ENCODE measurements at regions not wholly inside any gene's neighbourhood (a gene's known extent, or its start where the extent isn't known, plus 50 kb on each side); places are given as distances from the start of the nearest gene placed in this dataset.

- H3K9me1 ChIP-seq (ENCODE audit: control insufficient read depth, insufficient read depth, low read length): no peaks in the 10 kb centered on the region
- no peak overlapping the region for H3K4me3 ChIP-seq
- intact Hi-C loops (cut with micrococcal nuclease): no loop called here
- WGBS (ENCODE audit: insufficient coverage, low coverage, missing lambda C conversion rate): 1% methylated on average over 7 of the region's 7 CpGs
- H4K20me1 ChIP-seq (replicated peaks; ENCODE audit: control insufficient read depth, insufficient read depth, low read length): no peaks in the 10 kb centered on the region
- no TSS peak for BruUV-seq (replicated peaks)
- no peaks in the 10 kb centered on the region for H3K36me3 ChIP-seq (ENCODE audit: control insufficient read depth, insufficient read depth, low read length)
- H3K9me3 ChIP-seq (replicated peaks; ENCODE audit: control insufficient read depth, insufficient read depth, low read depth, low read length): peaks cover 3% of the 10 kb centered on the region; the same call in 1 of the 2 replicates
- no peaks in the 10 kb centered on the region for H3K27me3 ChIP-seq (ENCODE audit: control insufficient read depth in 2 of 2, insufficient read depth in 2 of 2, low read length in 2 of 2)
- in situ Hi-C loops (cut with MboI): no loop called here
- ATAC-seq (no peak), FAIRE-seq (no peak), DNase-seq (ENCODE audit: extremely low read depth in 1 of 4, low spot score in 3 of 4) (no peak)
- ChIA-PET CTCF (ENCODE audit: low intra/inter-chr PET ratio) (no interaction called here), POLR2A (no interaction called here)
- no peak overlapping the region for H3K4me2 ChIP-seq (ENCODE audit: insufficient read depth, low read length)
- no peaks in the 10 kb centered on the region for H3K79me2 ChIP-seq (ENCODE audit: control insufficient read depth, insufficient read depth, low read length)
- no peaks in the 10 kb centered on the region for H3K4me1 ChIP-seq (replicated peaks in 1 of 2; ENCODE audit: control insufficient read depth in 2 of 2, insufficient read depth in 2 of 2, low read length in 2 of 2)
- H3K27ac ChIP-seq (ENCODE audit: extremely low read depth, low read depth, low read length): no peak overlapping the region
- no peak overlapping the region for H2AFZ ChIP-seq (ENCODE audit: low read depth, low read length)
- no peak overlapping the region for H3K9ac ChIP-seq (ENCODE audit: insufficient read depth in 1 of 2, low read depth in 2 of 2, low read length in 2 of 2)
- no peak for TF ChIP-seq CBFA2T3 (IDR thresholded peaks at IDR 0.05)
- TF ChIP-seq USF1 (CRISPR knock-in tag; IDR thresholded peaks at IDR 0.05): no peak
- TF ChIP-seq ZNF778 (CRISPR knock-in tag; IDR thresholded peaks at IDR 0.05): no peak
- no peak for TF ChIP-seq WHSC1 (IDR thresholded peaks at IDR 0.05; ENCODE audit: low read length)
- no peak for TF ChIP-seq ZBTB40 (IDR thresholded peaks at IDR 0.05)
- no peak for TF ChIP-seq ZBTB40 (CRISPR knock-in tag; IDR thresholded peaks at IDR 0.05)
- TF ChIP-seq ADNP (tag; IDR thresholded peaks at IDR 0.05): no peak
- TF ChIP-seq ZNF584 (CRISPR knock-in tag; IDR thresholded peaks at IDR 0.05; ENCODE audit: low read depth): no peak
- no peak for TF ChIP-seq VEZF1 (CRISPR knock-in tag; IDR thresholded peaks at IDR 0.05)
- no peak for TF ChIP-seq HSF4 (CRISPR knock-in tag; IDR thresholded peaks at IDR 0.05; ENCODE audit: borderline replicate concordance)
- no peak for TF ChIP-seq ZNF77 (CRISPR knock-in tag; IDR thresholded peaks at IDR 0.05)
- TF ChIP-seq RAD51 (IDR thresholded peaks at IDR 0.05; ENCODE audit: borderline replicate concordance, low read depth): no peak
- TF ChIP-seq LCOR (CRISPR knock-in tag; IDR thresholded peaks at IDR 0.05): no peak
- TF ChIP-seq NCOR1 (IDR thresholded peaks at IDR 0.05): no peak
These were observed 62.5 kb upstream of the ZP4 start for GRCh38 chr1:237953238-237953637.

Measured in K562 (cell line).